ENCODE measurements at regions not wholly inside any gene's neighbourhood (a gene's known extent, or its start where the extent isn't known, plus 50 kb on each side); places are given as distances from the start of the nearest gene placed in this dataset.

GRCh38 chr22:47376901-47377505 is 614.6 kb downstream of the TBC1D22A start:
- no peak for DNase-seq

GRCh38 chr22:47376322-47376700 is 613.9 kb downstream of the TBC1D22A start:
- no peak for DNase-seq

GRCh38 chr22:47375621-47376321 is 613.3 kb downstream of the TBC1D22A start:
- no peak for DNase-seq

GRCh38 chr22:47374901-47375575 is 612.6 kb downstream of the TBC1D22A start:
- no peak for DNase-seq

- DNase-seq = no peak
These were observed 611.9 kb downstream of the TBC1D22A start for GRCh38 chr22:47374273-47374771.

GRCh38 chr22:47373648-47374272 is 611.3 kb downstream of the TBC1D22A start:
- DNase-seq = no peak

GRCh38 chr22:47372596-47373385 is 610.3 kb downstream of the TBC1D22A start:
- no peak for DNase-seq

- DNase-seq = no peak
These were observed 609.7 kb downstream of the TBC1D22A start for GRCh38 chr22:47372111-47372581.

- no peak for DNase-seq
These were observed 609.0 kb downstream of the TBC1D22A start for GRCh38 chr22:47371263-47372090.

- no peak for DNase-seq
These were observed 608.2 kb downstream of the TBC1D22A start for GRCh38 chr22:47370448-47371262.

- DNase-seq = no peak
These were observed 607.1 kb downstream of the TBC1D22A start for GRCh38 chr22:47369431-47370015.

- DNase-seq = no peak
These were observed 606.6 kb downstream of the TBC1D22A start for GRCh38 chr22:47369020-47369419.

GRCh38 chr22:47367993-47368945 is 605.8 kb downstream of the TBC1D22A start:
- DNase-seq = no peak

- no peak for DNase-seq
These were observed 604.7 kb downstream of the TBC1D22A start for GRCh38 chr22:47367107-47367690.

GRCh38 chr22:47366026-47366767 is 603.7 kb downstream of the TBC1D22A start:
- no peak for DNase-seq

- DNase-seq = no peak
These were observed 598.8 kb downstream of the TBC1D22A start for GRCh38 chr22:47361247-47361646.

GRCh38 chr22:47357493-47357892 is 595.0 kb downstream of the TBC1D22A start:
- no peak for DNase-seq

- DNase-seq = no peak
These were observed 594.6 kb downstream of the TBC1D22A start for GRCh38 chr22:47357086-47357485.
